ENCODE measurements at regions not wholly inside any gene's neighbourhood (a gene's known extent, or its start where the extent isn't known, plus 50 kb on each side); places are given as distances from the start of the nearest gene placed in this dataset.

DNA sequence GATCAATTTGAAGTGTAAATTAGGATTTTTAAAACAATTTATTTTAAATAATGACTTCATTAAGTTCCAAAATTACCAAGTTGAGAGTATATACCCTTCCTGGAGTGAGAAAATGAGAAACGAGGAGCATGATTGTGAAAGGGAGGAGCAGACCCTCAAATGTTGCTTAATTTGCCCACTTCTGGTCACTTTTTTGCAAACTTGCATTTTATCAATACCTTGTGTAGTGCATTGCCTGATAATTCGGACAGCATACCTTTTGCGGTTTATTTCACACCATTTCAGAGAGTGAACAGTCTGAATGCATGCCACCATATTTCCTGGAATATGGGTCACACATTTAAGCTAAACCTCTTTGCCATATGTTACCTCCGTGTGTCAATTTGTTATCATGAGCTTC is 669.7 kb downstream of the RNF144A start:
- DNase-seq: no peak
- no peak overlapping the region for H3K27ac Mint-ChIP-seq

DNA sequence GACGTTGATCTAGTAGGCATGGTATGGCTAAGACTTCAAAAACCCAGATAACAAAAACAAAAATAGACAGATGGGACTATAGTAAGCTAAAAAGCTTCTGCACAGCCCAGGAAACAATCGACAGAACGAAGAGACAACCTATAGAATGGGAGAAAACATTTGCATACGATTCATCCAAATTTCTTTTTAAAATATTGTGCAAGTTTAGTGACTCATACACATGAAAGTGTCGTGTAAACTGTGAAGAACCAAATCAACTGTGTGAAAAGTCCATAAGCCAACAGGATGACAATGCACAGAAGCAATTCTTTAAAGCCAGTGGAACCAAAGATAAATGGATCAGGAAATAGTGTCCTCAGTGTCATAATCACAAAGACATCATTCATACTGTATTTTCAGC is 671.1 kb downstream of the RNF144A start:
- Mint-ChIP-seq H3K4me1 (peaks cover 4% of the 10 kb centered on the region), H3K36me3 (no peaks in the 10 kb centered on the region), H3K4me3 (no peak overlapping the region), H3K9me3 (peaks cover 0 to 3% (median 2%) of the 10 kb centered on the region in 7 donors), H3K27me3 (ENCODE audit: low read depth in 3 of 3) (peaks cover 1 to 8% (median 4%) of the 10 kb centered on the region in 3 donors), H3K27ac (no peak overlapping the region)
- Histone ChIP-seq H3K4me2 (replicated peaks; ENCODE audit: extremely low read depth, low read length, poor library complexity, severe bottlenecking) (no peak overlapping the region), H3K79me2 (ENCODE audit: insufficient read depth, low read length) (no peaks in the 10 kb centered on the region), H3K36me3 (replicated peaks in 1 of 2; ENCODE audit: control insufficient read depth in 1 of 2, insufficient read depth in 2 of 2, low read length in 2 of 2) (no peaks in the 10 kb centered on the region), H3K9ac (ENCODE audit: insufficient read depth, low read length, poor library complexity, severe bottlenecking) (no peak overlapping the region), H3K9me3 (replicated peaks in 1 of 2; ENCODE audit: control insufficient read depth in 1 of 2, insufficient read depth in 1 of 2, low read length in 2 of 2) (peaks cover 2% of the 10 kb centered on the region in 2 donors), H3K27ac (ENCODE audit: low read depth in 1 of 2, low read length in 2 of 2) (no peak overlapping the region), H3K4me1 (ENCODE audit: control insufficient read depth in 1 of 2, insufficient read depth in 2 of 2, low read length in 2 of 2) (no peaks in the 10 kb centered on the region), H4K20me1 (ENCODE audit: insufficient read depth, low read length) (no peaks in the 10 kb centered on the region), H3K27me3 (ENCODE audit: control insufficient read depth in 2 of 2, insufficient read depth in 2 of 2, low read length in 2 of 2) (no peaks in the 10 kb centered on the region), H2AFZ (ENCODE audit: insufficient read depth, low read depth, low read length, poor library complexity, severe bottlenecking) (no peak overlapping the region), H3K4me3 (replicated peaks in 1 of 3; ENCODE audit: low read depth in 2 of 3, low read length in 3 of 3) (no peak overlapping the region)
- TF ChIP-seq, protein P1, sequence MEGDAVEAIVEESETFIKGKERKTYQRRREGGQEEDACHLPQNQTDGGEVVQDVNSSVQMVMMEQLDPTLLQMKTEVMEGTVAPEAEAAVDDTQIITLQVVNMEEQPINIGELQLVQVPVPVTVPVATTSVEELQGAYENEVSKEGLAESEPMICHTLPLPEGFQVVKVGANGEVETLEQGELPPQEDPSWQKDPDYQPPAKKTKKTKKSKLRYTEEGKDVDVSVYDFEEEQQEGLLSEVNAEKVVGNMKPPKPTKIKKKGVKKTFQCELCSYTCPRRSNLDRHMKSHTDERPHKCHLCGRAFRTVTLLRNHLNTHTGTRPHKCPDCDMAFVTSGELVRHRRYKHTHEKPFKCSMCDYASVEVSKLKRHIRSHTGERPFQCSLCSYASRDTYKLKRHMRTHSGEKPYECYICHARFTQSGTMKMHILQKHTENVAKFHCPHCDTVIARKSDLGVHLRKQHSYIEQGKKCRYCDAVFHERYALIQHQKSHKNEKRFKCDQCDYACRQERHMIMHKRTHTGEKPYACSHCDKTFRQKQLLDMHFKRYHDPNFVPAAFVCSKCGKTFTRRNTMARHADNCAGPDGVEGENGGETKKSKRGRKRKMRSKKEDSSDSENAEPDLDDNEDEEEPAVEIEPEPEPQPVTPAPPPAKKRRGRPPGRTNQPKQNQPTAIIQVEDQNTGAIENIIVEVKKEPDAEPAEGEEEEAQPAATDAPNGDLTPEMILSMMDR (IDR thresholded peaks at IDR 0.05): no peak
- 60% methylated on average over 1 of the region's 5 CpGs for WGBS (ENCODE audit: insufficient coverage)
- peak in 2 of 3 donors; percentile 15 to 39 for DNase-seq
- intact Hi-C loops (cut with micrococcal nuclease): no loop called here

More for the DNA sequence above, 669.7 kb downstream of the RNF144A start:
- no peaks in the 10 kb centered on the region for H4K20me1 ChIP-seq (ENCODE audit: insufficient read depth, low read length)
- H3K4me2 ChIP-seq (replicated peaks; ENCODE audit: extremely low read depth, low read length, poor library complexity, severe bottlenecking): no peak overlapping the region
- H2AFZ ChIP-seq (ENCODE audit: insufficient read depth, low read depth, low read length, poor library complexity, severe bottlenecking): no peak overlapping the region
- Mint-ChIP-seq H3K27me3 (ENCODE audit: low read depth in 3 of 3) (peaks cover 1 to 11% (median 2%) of the 10 kb centered on the region in 3 donors), H3K4me3 (no peak overlapping the region), H3K4me1 (peaks cover 4% of the 10 kb centered on the region), H3K9me3 (peaks cover 0 to 10% (median 6%) of the 10 kb centered on the region in 7 donors), H3K36me3 (no peaks in the 10 kb centered on the region)
- intact Hi-C loops (cut with micrococcal nuclease): no loop called here
- H3K79me2 ChIP-seq (ENCODE audit: insufficient read depth, low read length): no peaks in the 10 kb centered on the region
- H3K4me1 ChIP-seq (ENCODE audit: control insufficient read depth in 1 of 2, insufficient read depth in 2 of 2, low read length in 2 of 2): no peaks in the 10 kb centered on the region
- no peak overlapping the region for H3K27ac ChIP-seq (ENCODE audit: low read depth in 1 of 2, low read length in 2 of 2)
- H3K36me3 ChIP-seq (replicated peaks in 1 of 2; ENCODE audit: control insufficient read depth in 1 of 2, insufficient read depth in 2 of 2, low read length in 2 of 2): no peaks in the 10 kb centered on the region
- TF ChIP-seq, protein P1 (IDR thresholded peaks at IDR 0.05): no peak
- no peak overlapping the region for H3K4me3 ChIP-seq (replicated peaks in 1 of 3; ENCODE audit: low read depth in 2 of 3, low read length in 3 of 3)
- no peaks in the 10 kb centered on the region for H3K27me3 ChIP-seq (ENCODE audit: control insufficient read depth in 2 of 2, insufficient read depth in 2 of 2, low read length in 2 of 2)
- peaks cover 3 to 8% of the 10 kb centered on the region in 2 donors for H3K9me3 ChIP-seq (replicated peaks in 1 of 2; ENCODE audit: control insufficient read depth in 1 of 2, insufficient read depth in 1 of 2, low read length in 2 of 2)
- H3K9ac ChIP-seq (ENCODE audit: insufficient read depth, low read length, poor library complexity, severe bottlenecking): no peak overlapping the region
- 100% methylated on average over 2 of the region's 4 CpGs for WGBS (ENCODE audit: insufficient coverage)

Measured in CD14-positive monocyte (primary cell).